Uterus (tissue), 3 donors: ENCODE measurements at regions not wholly inside any gene's neighbourhood (a gene's known extent, or its start where the extent isn't known, plus 50 kb on each side); places are given as distances from the start of the nearest gene placed in this dataset.
"Not testable (repeated sequence)": the region's sequence is repeated elsewhere in the genome, so short reads cannot be mapped to it uniquely, and the experiment has no call there.

Source experiments
- DNase-seq, 2 donors: peaks; one replicate each; pipeline ENCODE4 v3.0.0-alpha.2; 2019 to 2020
- H3K27ac ChIP-seq, 2 donors: fragments of 200-600 bp; sonication (generic); 1 replicate in 1 of 2; 2 replicates in 1 of 2; pipeline ENCODE4 v1.5.1; 2016 to 2018
- H3K27me3 ChIP-seq, 2 donors: fragments of 200-600 bp; sonication (generic); one replicate each; pipeline ENCODE4 v1.5.1; 2018 to 2019; ENCODE audit warnings: control low read depth in 1 of 2
- H3K36me3 ChIP-seq, 2 donors: fragments of 200-600 bp; sonication (generic); one replicate each; pipeline ENCODE4 v1.5.1; 2019; ENCODE audit warnings: control low read depth in 1 of 2
- H3K4me1 ChIP-seq, 2 donors: fragments of 200-600 bp; sonication (generic); one replicate each; pipeline ENCODE4 v1.5.1; 2018 to 2019; ENCODE audit warnings: control low read depth in 1 of 2
- H3K4me3 ChIP-seq, 2 donors: fragments of 200-600 bp; sonication (generic); 1 replicate in 1 of 2; 2 replicates in 1 of 2; pipeline ENCODE4 v1.5.1; 2018 to 2019; ENCODE audit warnings: mild to moderate bottlenecking in 1 of 2
- H3K9me3 ChIP-seq, 2 donors: fragments of 200-600 bp; sonication (generic); one replicate each; pipeline ENCODE4 v1.5.1; 2019; ENCODE audit warnings: control low read depth in 1 of 2
- POLR2A ChIP-seq, 2 donors: fragments of 450-650 bp; IDR thresholded peaks; one replicate each; pipeline ENCODE4 v1.6.1; 2016; ENCODE audit warnings: antibody characterized with exemption in 2 of 2, mild to moderate bottlenecking in 1 of 2, moderate library complexity in 1 of 2
- intact Hi-C: fragments of 100-400 bp; cut with DNase I; formaldehyde crosslinking; loops from one replicate; pipeline ENCODE4 v1.15.1; 2023; ENCODE audit warnings: low total_unique reads
- TF ChIP-seq, protein P1 (sequence below), 4 experiments: fragments of 200-600 bp in 2 of 4; fragments of 450-650 bp in 2 of 4; sonication (generic) in 2 of 4; IDR thresholded peaks; one replicate each; pipeline ENCODE4 v1.5.1; 2016 to 2019; ENCODE audit warnings: antibody characterized with exemption in 4 of 4, mild to moderate bottlenecking in 2 of 4, moderate library complexity in 1 of 4
- donor health status: DM: yes; HTN: yes; CAD: no.

DNA sequence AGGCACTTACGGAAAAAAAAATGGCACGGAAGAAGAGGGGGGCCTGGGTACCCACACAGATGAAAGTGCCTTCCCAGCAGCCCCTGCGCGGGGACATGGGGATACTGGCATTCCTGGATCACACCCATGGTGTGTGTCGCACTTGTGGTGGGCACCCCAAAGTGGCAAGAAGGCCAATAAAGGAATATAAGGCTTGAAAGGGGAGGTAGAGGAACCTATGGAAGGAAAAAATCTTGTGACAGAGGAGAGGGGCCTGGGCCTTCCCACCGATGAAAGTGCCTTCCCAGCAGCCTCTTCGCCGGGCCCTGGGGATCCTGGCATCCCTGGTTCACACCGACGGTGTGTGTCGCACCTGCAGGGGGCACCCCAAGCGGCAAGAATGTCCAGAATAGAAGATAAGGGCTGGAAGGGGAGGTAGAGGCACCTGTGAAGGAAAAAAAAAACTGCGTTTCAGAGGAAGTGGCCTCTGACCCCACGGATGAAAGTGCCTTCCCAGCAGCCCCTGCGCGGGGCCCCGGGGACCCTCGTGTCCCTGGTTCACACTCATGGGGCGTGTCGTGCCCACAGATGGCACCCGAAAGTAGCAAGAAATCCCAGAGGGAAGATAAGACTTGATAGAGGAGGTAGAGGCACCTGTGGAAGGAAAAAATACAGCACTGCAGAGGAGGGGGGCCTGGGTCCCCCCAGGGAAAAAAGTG is 284.0 kb downstream of the ALG10 start:
- no peak for DNase-seq
- intact Hi-C loops, result no loop called here
- no peaks in the 10 kb centered on the region for H3K27me3 ChIP-seq
- no peaks in the 10 kb centered on the region for H3K36me3 ChIP-seq
- H3K4me1 ChIP-seq, result no peaks in the 10 kb centered on the region
- no peak overlapping the region for H3K27ac ChIP-seq
- no peak for TF ChIP-seq POLR2A (IDR thresholded peaks at IDR 0.05)
- TF ChIP-seq, protein P1, sequence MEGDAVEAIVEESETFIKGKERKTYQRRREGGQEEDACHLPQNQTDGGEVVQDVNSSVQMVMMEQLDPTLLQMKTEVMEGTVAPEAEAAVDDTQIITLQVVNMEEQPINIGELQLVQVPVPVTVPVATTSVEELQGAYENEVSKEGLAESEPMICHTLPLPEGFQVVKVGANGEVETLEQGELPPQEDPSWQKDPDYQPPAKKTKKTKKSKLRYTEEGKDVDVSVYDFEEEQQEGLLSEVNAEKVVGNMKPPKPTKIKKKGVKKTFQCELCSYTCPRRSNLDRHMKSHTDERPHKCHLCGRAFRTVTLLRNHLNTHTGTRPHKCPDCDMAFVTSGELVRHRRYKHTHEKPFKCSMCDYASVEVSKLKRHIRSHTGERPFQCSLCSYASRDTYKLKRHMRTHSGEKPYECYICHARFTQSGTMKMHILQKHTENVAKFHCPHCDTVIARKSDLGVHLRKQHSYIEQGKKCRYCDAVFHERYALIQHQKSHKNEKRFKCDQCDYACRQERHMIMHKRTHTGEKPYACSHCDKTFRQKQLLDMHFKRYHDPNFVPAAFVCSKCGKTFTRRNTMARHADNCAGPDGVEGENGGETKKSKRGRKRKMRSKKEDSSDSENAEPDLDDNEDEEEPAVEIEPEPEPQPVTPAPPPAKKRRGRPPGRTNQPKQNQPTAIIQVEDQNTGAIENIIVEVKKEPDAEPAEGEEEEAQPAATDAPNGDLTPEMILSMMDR (IDR thresholded peaks at IDR 0.05), result no peak
- peaks cover 0 to 11% of the 10 kb centered on the region in 2 donors for H3K9me3 ChIP-seq
- H3K4me3 ChIP-seq, result no peak overlapping the region

DNA sequence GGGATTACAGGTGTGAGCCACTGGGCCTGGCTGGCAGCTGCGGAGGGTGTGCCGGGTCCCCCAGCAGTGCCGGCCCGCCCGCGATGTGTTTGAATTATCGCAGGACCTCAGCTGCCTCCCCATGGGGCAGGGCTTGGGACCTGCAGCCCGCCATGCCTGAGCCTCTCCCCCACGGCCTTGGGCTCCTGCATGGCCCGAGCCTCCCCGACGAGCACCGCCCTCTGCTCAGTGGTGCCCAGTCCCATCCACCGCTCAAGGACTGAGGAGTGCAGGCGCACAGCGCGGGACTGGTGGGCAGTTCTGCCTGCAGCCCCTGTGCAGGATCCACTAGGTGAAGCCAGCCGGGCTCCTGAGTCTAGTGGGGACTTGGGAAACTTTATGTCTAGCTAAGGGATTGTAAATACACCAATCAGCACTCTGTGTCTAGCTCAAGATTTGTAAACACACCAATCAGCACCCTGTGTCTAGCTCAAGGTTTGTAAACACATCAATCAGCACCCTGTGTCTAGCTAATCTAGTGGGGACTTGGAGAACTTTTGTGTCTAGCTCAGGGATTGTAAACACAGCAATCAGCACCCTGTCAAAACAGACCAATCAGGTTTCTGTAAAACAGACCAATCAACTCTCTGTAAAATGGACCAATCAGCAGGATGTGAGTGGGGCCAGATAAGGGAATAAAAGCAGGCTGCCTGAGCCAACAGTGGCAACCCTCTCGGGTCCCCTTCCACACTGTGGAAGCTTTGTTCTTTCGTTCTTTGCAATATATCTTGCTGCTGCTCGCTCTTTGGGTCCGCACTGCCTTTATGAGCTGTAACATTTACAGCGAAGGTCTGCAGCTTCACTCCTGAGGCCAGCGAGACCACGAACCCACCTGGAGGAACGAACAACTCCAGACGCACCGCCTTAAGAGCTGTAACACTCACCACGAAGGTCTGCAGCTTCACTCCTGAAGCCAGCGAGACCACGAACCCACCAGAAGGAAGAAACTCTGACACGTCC is 287.8 kb downstream of the ALG10 start:
- intact Hi-C loops, DNase-seq, H3K4me1 ChIP-seq, H3K36me3 ChIP-seq, H3K9me3 ChIP-seq, H3K27ac ChIP-seq, H3K27me3 ChIP-seq, H3K4me3 ChIP-seq: not testable (repeated sequence)

DNA sequence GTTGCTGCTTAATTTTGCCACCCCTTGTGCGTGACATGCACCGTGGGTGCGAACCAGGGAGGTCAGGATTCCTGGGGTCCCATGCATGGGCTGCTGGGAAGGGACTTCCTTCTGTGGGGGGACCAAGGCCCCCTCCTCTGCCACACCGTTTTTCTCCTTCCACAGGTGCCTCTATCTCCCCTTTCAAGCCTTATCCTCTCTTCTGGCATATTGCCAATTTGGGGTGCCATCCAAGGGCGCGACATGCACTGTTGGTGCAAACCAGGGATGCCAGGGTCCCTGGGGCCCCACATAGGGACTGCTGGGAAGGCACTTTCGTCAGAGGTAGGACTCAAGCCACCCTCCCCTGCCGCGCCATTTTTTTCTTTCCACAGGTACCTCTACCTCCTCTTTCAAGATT is 289.0 kb downstream of the ALG10 start:
- Histone ChIP-seq H3K36me3 (no peaks in the 10 kb centered on the region), H3K27me3 (no peaks in the 10 kb centered on the region), H3K9me3 (no peaks in the 10 kb centered on the region), H3K4me3 (no peak overlapping the region), H3K4me1 (no peaks in the 10 kb centered on the region), H3K27ac (no peak overlapping the region)
- intact Hi-C loops, result no loop called here
- TF ChIP-seq POLR2A (IDR thresholded peaks at IDR 0.05), result no peak
- TF ChIP-seq, protein P1 (IDR thresholded peaks at IDR 0.05), result no peak
- DNase-seq, result no peak

DNA sequence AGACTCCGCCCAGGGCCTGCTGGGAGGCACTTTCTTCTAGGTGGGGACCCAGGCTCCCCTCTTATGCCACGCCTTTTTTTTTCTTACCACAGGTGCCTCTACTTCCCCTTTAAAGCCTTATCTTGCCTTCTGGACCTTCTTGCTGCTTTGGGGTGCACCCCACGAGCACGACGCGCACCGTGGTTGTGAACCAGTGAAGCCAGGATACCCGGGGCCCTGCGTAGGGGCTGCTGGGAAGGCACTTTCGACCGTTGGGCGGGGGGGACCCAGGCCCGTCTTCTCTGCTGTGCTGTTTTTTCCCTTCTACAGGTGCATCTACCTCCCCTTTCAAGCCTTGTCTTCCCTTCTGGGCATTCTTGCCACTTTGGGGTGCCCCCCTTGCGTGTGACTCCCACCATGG is 305.4 kb downstream of the ALG10 start:
- H3K36me3 ChIP-seq, result no peaks in the 10 kb centered on the region
- H3K27me3 ChIP-seq, result no peaks in the 10 kb centered on the region
- H3K4me3 ChIP-seq, result no peak overlapping the region
- H3K27ac ChIP-seq, result no peak overlapping the region
- no peaks in the 10 kb centered on the region for H3K9me3 ChIP-seq
- no peaks in the 10 kb centered on the region for H3K4me1 ChIP-seq
- intact Hi-C loops, result no loop called here
- TF ChIP-seq, protein P1 (IDR thresholded peaks at IDR 0.05), result no peak
- no peak for TF ChIP-seq POLR2A (IDR thresholded peaks at IDR 0.05)
- no peak for DNase-seq

DNA sequence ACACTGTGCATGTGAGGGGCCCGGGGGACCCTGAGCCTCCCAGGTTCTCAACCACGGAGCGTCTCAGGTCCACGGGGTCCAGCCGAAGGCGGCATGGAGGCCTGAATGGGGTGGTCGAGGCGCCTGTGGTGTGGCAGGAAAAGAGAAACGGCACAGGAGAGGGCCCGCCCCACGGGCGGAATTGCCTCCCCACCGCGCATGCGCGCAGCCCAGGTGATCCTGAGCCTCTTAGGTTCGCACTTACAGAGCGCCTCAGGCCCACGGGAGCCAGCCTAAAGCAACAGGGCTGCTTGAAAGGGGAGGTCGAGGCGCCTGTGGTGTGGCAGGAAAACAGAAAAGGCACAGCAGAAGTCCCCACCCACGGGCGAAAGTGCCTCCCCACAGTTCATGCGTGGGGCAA is 311.0 kb downstream of the ALG10 start:
- no peaks in the 10 kb centered on the region for H3K27me3 ChIP-seq
- TF ChIP-seq, protein P1 (IDR thresholded peaks at IDR 0.05), result no peak
- TF ChIP-seq POLR2A (IDR thresholded peaks at IDR 0.05), result no peak
- intact Hi-C loops, result no loop called here

More for the DNA sequence above, 311.0 kb downstream of the ALG10 start:
- Histone ChIP-seq H3K36me3 (no peaks in the 10 kb centered on the region), H3K27ac (no peak overlapping the region), H3K4me3 (no peak overlapping the region), H3K9me3 (peaks cover 0 to 7% of the 10 kb centered on the region in 2 donors), H3K4me1 (no peaks in the 10 kb centered on the region)
- no peak for DNase-seq
